Stimulated activated CD8-positive, alpha-beta memory T cell treated with anti-CD3 and anti-CD28 coated beads, Interleukin-15, amount 100 ng/mL, for 48 hours (primary cell): ENCODE measurements at regions not wholly inside any gene's neighbourhood (a gene's known extent, or its start where the extent isn't known, plus 50 kb on each side); places are given as distances from the start of the nearest gene placed in this dataset.

Source experiments
- DNase-seq, 2 donors: peaks; one replicate each; pipeline ENCODE4 v3.0.0-alpha.2; 2020; ENCODE audit warnings: low read depth in 2 of 2

GRCh38 chr5:165627548-165628170 is 2122.2 kb downstream of the MAT2B start:
- DNase-seq: no peak

- no peak for DNase-seq
Observed at GRCh38 chr5:165630261-165630778, 2124.9 kb downstream of the MAT2B start.

GRCh38 chr5:165631235-165631634 is 2125.8 kb downstream of the MAT2B start:
- DNase-seq: no peak

GRCh38 chr5:165642366-165642765 is 2136.9 kb downstream of the MAT2B start:
- no peak for DNase-seq

GRCh38 chr5:165665735-165666400 is 2160.4 kb downstream of the MAT2B start:
- no peak for DNase-seq

GRCh38 chr5:165673499-165673898 is 2168.1 kb downstream of the MAT2B start:
- no peak for DNase-seq

- no peak for DNase-seq
Observed at GRCh38 chr5:165695796-165696195, 2190.4 kb downstream of the MAT2B start.

GRCh38 chr5:165705960-165706359 is 2200.5 kb downstream of the MAT2B start:
- no peak for DNase-seq

GRCh38 chr5:165712011-165712410 is 2206.6 kb downstream of the MAT2B start:
- DNase-seq: no peak

- no peak for DNase-seq
Observed at GRCh38 chr5:165714598-165714997, 2209.2 kb downstream of the MAT2B start.

GRCh38 chr5:165720901-165721300 is 2215.5 kb downstream of the MAT2B start:
- DNase-seq: no peak

- DNase-seq: no peak
Observed at GRCh38 chr5:165722401-165722800, 2217.0 kb downstream of the MAT2B start.

GRCh38 chr5:165723931-165724330 is 2218.5 kb downstream of the MAT2B start:
- DNase-seq: no peak

GRCh38 chr5:165728425-165728824 is 2223.0 kb downstream of the MAT2B start:
- DNase-seq: no peak

GRCh38 chr5:165735388-165735787 is 2230.0 kb downstream of the MAT2B start:
- DNase-seq: no peak

GRCh38 chr5:165739079-165739741 is 2233.8 kb downstream of the MAT2B start:
- no peak for DNase-seq

- DNase-seq: no peak
Observed at GRCh38 chr5:165757791-165758190, 2252.4 kb downstream of the MAT2B start.

GRCh38 chr5:165775111-165775510 is 2269.7 kb downstream of the MAT2B start:
- DNase-seq: no peak

- DNase-seq: no peak
Observed at GRCh38 chr5:165779505-165779904, 2274.1 kb downstream of the MAT2B start.

- DNase-seq: no peak
Observed at GRCh38 chr5:165780901-165781300, 2275.5 kb downstream of the MAT2B start.

- DNase-seq: no peak
Observed at GRCh38 chr5:165781738-165782137, 2276.3 kb downstream of the MAT2B start.

- no peak for DNase-seq
Observed at GRCh38 chr5:165783024-165783423, 2277.6 kb downstream of the MAT2B start.

GRCh38 chr5:165786073-165786472 is 2280.7 kb downstream of the MAT2B start:
- DNase-seq: no peak
